T-cell (primary cell): ENCODE measurements at regions not wholly inside any gene's neighbourhood (a gene's known extent, or its start where the extent isn't known, plus 50 kb on each side); places are given as distances from the start of the nearest gene placed in this dataset.

ENCODE experiments used
- ATAC-seq, 4 experiments: fragments of 200-7000 bp in 3 of 4; fragments of 150-1000 bp in 1 of 4; cut with Tn5 transposase; replicated peaks in 1 of 4; 1 replicate in 3 of 4; 2 replicates in 1 of 4; pipeline ENCODE4 v1.10.0; 2021; ENCODE audit warnings: moderate library complexity in 3 of 4, mild to moderate bottlenecking in 2 of 4, moderate number of reproducible peaks in 1 of 4
- CTCF ChIA-PET, 2 donors: fragments of 300-600 bp; sonication (Branson Sonifier 250); formaldehyde crosslinking; loops; one replicate each; lab custom pipeline; 2022; ENCODE audit warnings: antibody characterized with exemption in 2 of 2; lab: Charles Lee
- POLR2A ChIA-PET, 2 donors: fragments of 300-600 bp; sonication (Branson Sonifier 250); formaldehyde crosslinking; loops; one replicate each; lab custom pipeline; 2022; ENCODE audit warnings: antibody characterized with exemption in 2 of 2; lab: Charles Lee
- DNase-seq, 35 experiments: peaks; one replicate each; pipeline versions ENCODE4 v3.0.0 to v3.0.0-alpha.2; 2013 to 2023
- H3K27ac ChIP-seq: one replicate; pipeline ENCODE4 v1.5.1; 2013; ENCODE audit warnings: low read length
- H3K27me3 ChIP-seq, 2 experiments: replicated peaks in 1 of 2; 1 replicate in 1 of 2; 2 replicates in 1 of 2; pipeline versions ENCODE4 v1.6.1 to v1.7.0; 2013; ENCODE audit warnings: low read length in 1 of 2, mixed read lengths in 1 of 2; ENCODE audit not compliant: control insufficient read depth in 2 of 2, insufficient read depth in 2 of 2; ENCODE audit errors: extremely low read depth in 1 of 2
- H3K36me3 ChIP-seq, 2 donors: 1 replicate in 1 of 2; 2 replicates in 1 of 2; pipeline versions ENCODE4 v1.6.1 to v1.7.0; 2013; ENCODE audit warnings: low read length in 1 of 2; ENCODE audit not compliant: control insufficient read depth in 2 of 2, insufficient read depth in 1 of 2; ENCODE audit errors: extremely low read depth in 1 of 2
- H3K4me1 ChIP-seq, 2 experiments: 1 replicate in 1 of 2; 2 replicates in 1 of 2; pipeline versions ENCODE4 v1.6.1 to v1.7.0; 2013; ENCODE audit warnings: low read length in 2 of 2, mixed read lengths in 1 of 2; ENCODE audit not compliant: insufficient read depth in 2 of 2, control insufficient read depth in 1 of 2; ENCODE audit errors: extremely low read depth in 1 of 2
- H3K4me3 ChIP-seq, 2 donors: 1 replicate in 1 of 2; 2 replicates in 1 of 2; pipeline versions ENCODE4 v1.5.1 to v1.7.0; 2013; ENCODE audit warnings: mild to moderate bottlenecking in 2 of 2, low read length in 1 of 2, moderate library complexity in 1 of 2; ENCODE audit not compliant: control insufficient read depth in 1 of 2; ENCODE audit errors: extremely low read depth in 1 of 2
- H3K9me3 ChIP-seq: 2 replicates; pipeline ENCODE4 v1.7.0; 2013
- H3K27ac Mint-ChIP-seq, 2 donors: one replicate each; pipeline ENCODE4 v1.8.0; 2020 to 2021; ENCODE audit warnings: mild to moderate bottlenecking in 2 of 2, mixed read lengths in 2 of 2
- H3K27me3 Mint-ChIP-seq, 2 donors: one replicate each; pipeline ENCODE4 v1.8.0; 2021 to 2022; ENCODE audit warnings: mixed read lengths in 2 of 2
- H3K36me3 Mint-ChIP-seq: one replicate; pipeline ENCODE4 v1.8.0; 2021; ENCODE audit warnings: mixed read lengths
- H3K4me1 Mint-ChIP-seq, 3 donors: one replicate each; pipeline ENCODE4 v1.8.0; 2020 to 2022; ENCODE audit warnings: mixed read lengths in 3 of 3, mild to moderate bottlenecking in 1 of 3
- H3K4me3 Mint-ChIP-seq, 3 donors: one replicate each; pipeline ENCODE4 v1.8.0; 2020 to 2022; ENCODE audit warnings: mild to moderate bottlenecking in 3 of 3, mixed read lengths in 3 of 3, moderate library complexity in 3 of 3
- H3K9me3 Mint-ChIP-seq, 3 donors: one replicate each; pipeline ENCODE4 v1.8.0; 2020 to 2022; ENCODE audit warnings: mixed read lengths in 3 of 3
- WGBS: methylation state at CpG from one replicate; pipeline ENCODE4 v1.1.5; 2013; ENCODE audit warnings: missing lambda C conversion rate; ENCODE audit not compliant: insufficient coverage; 5-methylcytosine and 5-hydroxymethylcytosine counted together

- CTCF ChIA-PET = no interaction called here
- Histone ChIP-seq H3K36me3 (no peaks in the 10 kb centered on the region), H3K9me3 (no peaks in the 10 kb centered on the region), H3K4me3 (no peak overlapping the region), H3K27ac (no peak overlapping the region), H3K4me1 (no peaks in the 10 kb centered on the region), H3K27me3 (no peaks in the 10 kb centered on the region)
- Mint-ChIP-seq H3K27me3 (peaks cover 0 to 3% of the 10 kb centered on the region in 2 donors), H3K27ac (no peak overlapping the region), H3K36me3 (no peaks in the 10 kb centered on the region), H3K4me1 (no peaks in the 10 kb centered on the region), H3K4me3 (no peak overlapping the region), H3K9me3 (no peaks in the 10 kb centered on the region)
- POLR2A ChIA-PET = interaction anchor here in 1 of 2 donors (0.5 kb wide), 1 partner anchor 22 kb away, joined by 3 read pairs; no protein-coding TSS in a partner anchor
- ATAC-seq = no peak
- DNase-seq = no peak
Measured at GRCh38 chr1:96536581-96536980, 185.0 kb upstream of the PTBP2 start.

- no peak for DNase-seq
- ChIA-PET CTCF (no interaction called here), POLR2A (no interaction called here)
- no peaks in the 10 kb centered on the region for H3K36me3 Mint-ChIP-seq
- no peaks in the 10 kb centered on the region for H3K4me1 Mint-ChIP-seq
- H3K4me1 ChIP-seq = no peaks in the 10 kb centered on the region
- H3K27ac Mint-ChIP-seq = no peak overlapping the region
- H3K36me3 ChIP-seq = no peaks in the 10 kb centered on the region
- H3K4me3 Mint-ChIP-seq = no peak overlapping the region
- no peaks in the 10 kb centered on the region for H3K9me3 ChIP-seq
- ATAC-seq = no peak
- H3K9me3 Mint-ChIP-seq = no peaks in the 10 kb centered on the region
- H3K27me3 ChIP-seq = no peaks in the 10 kb centered on the region
- no peak overlapping the region for H3K4me3 ChIP-seq
- H3K27me3 Mint-ChIP-seq = peaks cover 0 to 3% of the 10 kb centered on the region in 2 donors
- H3K27ac ChIP-seq = no peak overlapping the region
- whole genome bisulfite sequencing = 14% methylated on average over 1 of the region's 4 CpGs
Measured at GRCh38 chr1:96538111-96538641, 183.4 kb upstream of the PTBP2 start.

- ATAC-seq (no peak), DNase-seq (no peak)
- ChIA-PET POLR2A (no interaction called here), CTCF (no interaction called here)
- Histone ChIP-seq H3K4me3 (no peak overlapping the region), H3K4me1 (no peaks in the 10 kb centered on the region), H3K27ac (no peak overlapping the region), H3K9me3 (no peaks in the 10 kb centered on the region), H3K36me3 (no peaks in the 10 kb centered on the region), H3K27me3 (no peaks in the 10 kb centered on the region)
- Mint-ChIP-seq H3K4me1 (no peaks in the 10 kb centered on the region), H3K9me3 (no peaks in the 10 kb centered on the region), H3K27me3 (peaks cover 0 to 3% of the 10 kb centered on the region in 2 donors), H3K27ac (no peak overlapping the region), H3K36me3 (no peaks in the 10 kb centered on the region), H3K4me3 (no peak overlapping the region)
- WGBS = 83% methylated on average over 3 of the region's 5 CpGs
Measured at GRCh38 chr1:96538883-96539282, 182.7 kb upstream of the PTBP2 start.

GRCh38 chr1:96541491-96541890 lies 180.1 kb upstream of the PTBP2 start:
- 57% methylated on average over 2 of the region's 2 CpGs for WGBS
- H3K4me1 ChIP-seq = no peaks in the 10 kb centered on the region
- no peaks in the 10 kb centered on the region for H3K36me3 ChIP-seq
- Mint-ChIP-seq H3K4me3 (no peak overlapping the region), H3K36me3 (no peaks in the 10 kb centered on the region), H3K9me3 (no peaks in the 10 kb centered on the region), H3K4me1 (no peaks in the 10 kb centered on the region), H3K27ac (no peak overlapping the region), H3K27me3 (no peaks in the 10 kb centered on the region)
- H3K9me3 ChIP-seq = no peaks in the 10 kb centered on the region
- no peak for ATAC-seq
- H3K27ac ChIP-seq = no peak overlapping the region
- no peak overlapping the region for H3K4me3 ChIP-seq
- CTCF ChIA-PET = no interaction called here
- DNase-seq = no peak
- no peaks in the 10 kb centered on the region for H3K27me3 ChIP-seq
- POLR2A ChIA-PET = no interaction called here

- Histone ChIP-seq H3K36me3 (no peaks in the 10 kb centered on the region), H3K4me3 (no peak overlapping the region), H3K9me3 (no peaks in the 10 kb centered on the region), H3K4me1 (no peaks in the 10 kb centered on the region), H3K27ac (no peak overlapping the region), H3K27me3 (no peaks in the 10 kb centered on the region)
- ATAC-seq (no peak), DNase-seq (no peak)
- no peaks in the 10 kb centered on the region for H3K4me1 Mint-ChIP-seq
- ChIA-PET POLR2A (interaction anchor here (0.6 kb wide), 2 partner anchors 13 to 26 kb away, joined by 3 to 4 read pairs; no protein-coding TSS in a partner anchor), CTCF (no interaction called here)
- no peaks in the 10 kb centered on the region for H3K9me3 Mint-ChIP-seq
- WGBS = 100% methylated on average over 1 of the region's 6 CpGs
- H3K36me3 Mint-ChIP-seq = no peaks in the 10 kb centered on the region
- no peak overlapping the region for H3K27ac Mint-ChIP-seq
- H3K4me3 Mint-ChIP-seq = no peak overlapping the region
- no peaks in the 10 kb centered on the region for H3K27me3 Mint-ChIP-seq
Measured at GRCh38 chr1:96544051-96544830, 177.3 kb upstream of the PTBP2 start.

GRCh38 chr1:96544831-96545221 lies 176.8 kb upstream of the PTBP2 start:
- no peak overlapping the region for H3K27ac ChIP-seq
- Mint-ChIP-seq H3K4me3 (no peak overlapping the region), H3K36me3 (no peaks in the 10 kb centered on the region), H3K4me1 (no peaks in the 10 kb centered on the region), H3K9me3 (no peaks in the 10 kb centered on the region), H3K27me3 (no peaks in the 10 kb centered on the region), H3K27ac (no peak overlapping the region)
- no peaks in the 10 kb centered on the region for H3K36me3 ChIP-seq
- WGBS = no CpG with 5 or more reads among the region's 1 CpG
- no peaks in the 10 kb centered on the region for H3K27me3 ChIP-seq
- POLR2A ChIA-PET = no interaction called here
- DNase-seq = no peak
- no peak overlapping the region for H3K4me3 ChIP-seq
- no peaks in the 10 kb centered on the region for H3K4me1 ChIP-seq
- no peaks in the 10 kb centered on the region for H3K9me3 ChIP-seq
- CTCF ChIA-PET = no interaction called here
- no peak for ATAC-seq
